ENCODE measurements at regions not wholly inside any gene's neighbourhood (a gene's known extent, or its start where the extent isn't known, plus 50 kb on each side); places are given as distances from the start of the nearest gene placed in this dataset.
"Not testable (repeated sequence)": the region's sequence is repeated elsewhere in the genome, so short reads cannot be mapped to it uniquely, and the experiment has no call there.

- DNase-seq: not testable (repeated sequence)
Measured at GRCh38 chr15:53011779-53012178, 221.6 kb upstream of the ONECUT1 start.

- no peak for DNase-seq
Measured at GRCh38 chr15:53009093-53009492, 219.0 kb upstream of the ONECUT1 start.

DNA sequence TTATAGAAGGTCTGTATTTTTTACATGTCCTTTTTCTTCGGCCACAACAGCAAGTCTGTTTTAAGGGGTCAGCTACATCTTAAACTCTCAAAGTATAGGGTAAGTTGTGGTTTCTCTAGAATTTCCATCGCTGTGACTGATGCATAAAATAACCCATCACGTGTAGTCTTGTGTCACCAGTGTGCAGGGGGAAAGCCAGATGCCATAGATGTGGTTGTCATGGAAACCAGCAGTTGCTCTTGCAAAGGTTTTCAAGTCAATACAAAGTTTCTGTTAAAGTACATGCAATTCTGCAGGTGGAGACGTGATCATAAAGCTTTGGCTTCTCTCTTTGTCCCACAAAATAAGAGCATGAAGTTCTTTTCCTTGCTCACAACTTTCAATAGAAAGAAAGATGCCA is 210.3 kb upstream of the ONECUT1 start:
- DNase-seq: no peak

DNA sequence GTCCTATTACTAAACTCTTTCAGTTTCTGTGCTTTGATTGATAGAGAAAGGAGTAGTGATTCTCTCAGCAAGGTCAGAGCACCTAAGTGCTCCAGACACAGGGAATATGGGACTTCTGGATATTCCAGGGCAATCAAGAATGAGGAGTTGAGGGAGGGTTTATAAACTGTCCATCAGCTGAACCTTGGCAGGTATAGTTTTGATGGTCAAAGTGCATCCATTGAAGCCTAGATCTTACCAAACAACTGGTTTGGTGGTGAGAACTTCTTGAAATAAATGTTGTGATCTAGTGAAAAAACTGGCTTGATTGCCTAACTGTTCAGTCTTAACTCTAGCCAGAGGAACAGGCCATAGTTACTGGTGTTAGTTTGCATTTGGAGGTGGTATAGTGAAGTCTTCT is 207.0 kb upstream of the ONECUT1 start:
- no peak for DNase-seq

DNA sequence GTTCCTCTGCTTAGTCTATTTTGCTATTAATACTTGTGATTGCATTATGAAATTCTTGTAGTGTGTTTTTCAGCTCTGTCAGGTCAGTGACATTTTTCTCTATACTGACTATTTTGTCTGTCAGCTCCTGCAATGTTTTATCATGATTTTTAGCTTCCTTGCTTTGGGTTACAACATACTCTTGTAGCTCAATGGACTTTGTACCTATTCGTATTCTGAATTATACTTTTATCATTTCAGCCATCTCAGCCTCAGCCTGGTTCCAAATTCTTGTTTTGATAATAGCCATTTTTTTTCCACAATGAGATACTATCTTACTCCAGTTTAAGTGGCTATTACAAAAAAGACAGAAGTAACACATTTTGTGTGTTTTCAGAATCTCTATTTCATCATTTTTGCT is 204.2 kb upstream of the ONECUT1 start:
- DNase-seq: no peak

- DNase-seq: no peak
Measured at GRCh38 chr15:52984507-52984906, 194.4 kb upstream of the ONECUT1 start.

DNA sequence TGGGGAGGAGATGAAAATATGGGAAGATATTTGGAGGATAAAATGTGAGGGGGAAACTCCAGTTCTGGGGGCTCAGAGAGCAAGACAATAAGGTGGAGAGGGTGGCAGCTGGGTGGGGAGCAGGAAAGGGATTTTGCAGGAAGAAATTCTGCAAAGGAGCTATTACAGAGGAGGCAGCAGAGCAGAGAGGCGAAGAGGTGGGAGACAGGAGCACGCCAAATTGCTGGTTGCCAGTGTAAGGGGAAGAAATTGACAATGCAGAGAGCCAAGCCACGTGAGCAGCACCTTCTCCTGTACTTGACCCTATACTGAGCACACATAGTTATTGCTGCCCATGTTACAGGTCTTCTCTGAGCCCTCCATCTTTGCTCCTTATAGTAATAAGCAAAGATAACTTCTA is 190.3 kb upstream of the ONECUT1 start:
- DNase-seq: no peak

- no peak for DNase-seq
Measured at GRCh38 chr15:52976516-52977075, 186.5 kb upstream of the ONECUT1 start.

DNA sequence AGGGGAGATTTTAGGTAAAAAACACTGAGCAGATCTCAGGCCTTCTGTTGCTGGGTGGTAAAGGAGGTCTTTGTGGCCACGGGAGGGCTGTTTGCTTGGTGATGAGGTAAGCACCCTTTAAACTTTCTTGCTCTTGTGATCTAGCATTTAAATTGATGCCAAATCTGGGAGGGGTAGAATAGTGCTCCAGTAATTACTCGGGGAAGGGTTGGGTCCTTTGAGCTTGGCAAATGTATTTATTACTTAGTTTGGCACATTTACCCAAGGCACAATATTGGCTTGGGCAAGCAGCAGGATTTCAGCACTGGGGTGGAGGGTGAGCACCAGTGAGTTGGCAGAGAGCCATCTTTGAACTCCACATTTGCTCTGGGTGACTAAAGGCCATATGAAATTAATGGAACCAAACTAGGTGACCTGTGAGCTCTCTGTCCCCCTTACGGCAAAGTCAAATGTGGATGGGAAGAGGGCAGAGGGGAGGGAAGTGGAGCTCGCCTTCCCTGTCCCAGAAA is 185.9 kb upstream of the ONECUT1 start:
- no peak for DNase-seq

- no peak for DNase-seq
Measured at GRCh38 chr15:52963865-52964264, 173.7 kb upstream of the ONECUT1 start.

- no peak for DNase-seq
Measured at GRCh38 chr15:52960283-52960682, 170.1 kb upstream of the ONECUT1 start.

DNA sequence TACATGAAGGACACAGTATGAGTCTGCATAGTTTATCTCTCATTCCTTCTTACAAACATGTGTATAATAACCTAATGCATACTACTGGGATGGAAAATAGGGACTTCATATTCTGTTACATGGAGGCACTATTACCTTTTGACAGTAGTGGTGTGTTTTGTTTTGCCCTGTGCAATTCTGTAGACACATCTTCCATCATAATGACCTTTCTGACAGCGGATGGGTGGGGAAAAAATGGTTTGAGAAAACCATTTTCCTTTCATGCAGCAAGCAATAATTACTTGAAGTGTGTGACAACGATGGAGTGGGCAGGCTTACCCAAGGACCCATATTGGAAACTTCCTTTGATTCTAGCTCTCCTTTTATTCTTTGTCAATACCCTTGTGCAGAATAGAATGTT is 153.6 kb upstream of the ONECUT1 start:
- DNase-seq: no peak

GRCh38 chr15:52936489-52936888 is 146.4 kb upstream of the ONECUT1 start:
- no peak for DNase-seq

- no peak for DNase-seq
Measured at GRCh38 chr15:52925130-52925529, 135.0 kb upstream of the ONECUT1 start.

DNA sequence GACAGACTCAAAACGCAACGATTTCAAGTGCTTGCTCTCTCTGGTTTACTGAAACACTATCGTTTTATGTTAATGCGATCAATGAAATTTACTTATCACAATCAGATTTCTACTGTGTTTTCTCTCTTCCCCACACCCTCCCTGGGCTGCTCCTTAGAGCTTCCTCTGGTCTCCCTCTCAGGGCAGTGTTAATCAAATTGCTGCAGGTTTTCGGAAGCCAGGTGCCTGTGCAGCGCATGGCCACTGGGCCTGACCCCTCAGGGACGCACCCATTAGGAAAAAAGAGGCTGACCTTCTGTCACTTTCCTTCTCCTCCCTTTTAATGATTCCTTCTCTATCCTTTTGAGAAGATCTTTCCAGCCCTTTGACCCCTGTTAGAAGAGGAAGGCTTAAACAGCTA is 134.5 kb upstream of the ONECUT1 start:
- DNase-seq: no peak

DNA sequence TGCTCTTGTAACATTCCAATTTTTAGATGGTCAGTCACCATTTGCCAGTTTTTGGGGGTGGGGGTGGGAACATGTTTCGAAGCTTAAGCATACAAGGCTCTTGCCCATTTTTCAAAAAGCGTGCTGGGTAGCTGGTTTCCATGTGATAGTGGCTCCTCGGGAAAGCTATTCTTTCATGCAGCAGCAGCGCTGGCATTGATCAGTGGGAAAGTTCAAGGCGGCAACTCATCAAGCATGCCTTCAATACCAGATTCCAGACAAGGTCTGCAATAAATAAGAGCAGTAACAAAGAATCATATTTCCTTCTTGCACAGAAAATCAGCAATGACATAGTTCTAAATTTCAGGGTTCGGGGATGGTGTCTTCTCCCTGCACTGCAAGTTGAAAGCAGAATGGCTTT is 133.5 kb upstream of the ONECUT1 start:
- DNase-seq: no peak

GRCh38 chr15:52922871-52923270 is 132.7 kb upstream of the ONECUT1 start:
- no peak for DNase-seq

GRCh38 chr15:52912172-52912571 is 122.0 kb upstream of the ONECUT1 start:
- DNase-seq: peak; percentile 65 to 85

DNA sequence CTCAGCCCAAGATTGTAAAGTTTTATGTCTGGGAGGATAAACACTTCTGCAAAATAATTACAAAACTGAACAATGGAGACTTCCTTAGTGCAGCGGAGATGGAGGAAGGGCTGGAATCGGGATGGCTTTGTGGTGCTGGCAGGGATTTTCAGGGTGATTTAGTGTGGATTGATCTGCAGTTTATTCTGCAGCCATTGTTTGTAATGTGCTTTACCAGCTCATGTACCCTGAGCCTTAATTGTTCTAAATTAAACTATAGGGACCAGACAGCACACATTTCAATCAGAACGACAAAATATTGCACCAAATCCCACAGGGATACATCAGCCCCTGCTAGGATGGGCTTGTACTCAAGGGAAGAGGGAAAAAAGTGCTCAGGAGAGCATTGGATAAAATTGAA is 103.2 kb upstream of the ONECUT1 start:
- DNase-seq: no peak

GRCh38 chr15:52879904-52880303 is 89.8 kb upstream of the ONECUT1 start:
- DNase-seq: no peak

DNA sequence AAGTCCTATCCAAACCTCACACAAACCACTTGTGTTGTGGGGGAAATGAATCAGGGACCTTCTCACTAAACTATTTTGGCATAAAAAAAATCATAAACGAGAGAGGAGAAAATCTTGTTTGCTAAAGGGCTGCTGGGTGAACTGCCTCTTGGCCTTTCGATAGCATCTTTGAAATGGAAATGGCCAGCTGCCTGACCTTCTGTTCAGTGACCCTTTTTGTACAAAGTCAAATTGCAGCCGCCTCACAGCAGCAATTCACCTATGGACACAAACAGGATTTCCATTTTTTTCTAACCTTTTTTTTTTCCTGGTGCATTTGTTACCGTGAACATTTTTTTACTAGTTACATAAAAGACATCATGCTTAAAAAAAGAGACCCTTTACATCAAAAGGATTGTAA is 89.0 kb upstream of the ONECUT1 start:
- DNase-seq: no peak

- DNase-seq: no peak
Measured at GRCh38 chr15:52876991-52877663, 87.0 kb upstream of the ONECUT1 start.

DNA sequence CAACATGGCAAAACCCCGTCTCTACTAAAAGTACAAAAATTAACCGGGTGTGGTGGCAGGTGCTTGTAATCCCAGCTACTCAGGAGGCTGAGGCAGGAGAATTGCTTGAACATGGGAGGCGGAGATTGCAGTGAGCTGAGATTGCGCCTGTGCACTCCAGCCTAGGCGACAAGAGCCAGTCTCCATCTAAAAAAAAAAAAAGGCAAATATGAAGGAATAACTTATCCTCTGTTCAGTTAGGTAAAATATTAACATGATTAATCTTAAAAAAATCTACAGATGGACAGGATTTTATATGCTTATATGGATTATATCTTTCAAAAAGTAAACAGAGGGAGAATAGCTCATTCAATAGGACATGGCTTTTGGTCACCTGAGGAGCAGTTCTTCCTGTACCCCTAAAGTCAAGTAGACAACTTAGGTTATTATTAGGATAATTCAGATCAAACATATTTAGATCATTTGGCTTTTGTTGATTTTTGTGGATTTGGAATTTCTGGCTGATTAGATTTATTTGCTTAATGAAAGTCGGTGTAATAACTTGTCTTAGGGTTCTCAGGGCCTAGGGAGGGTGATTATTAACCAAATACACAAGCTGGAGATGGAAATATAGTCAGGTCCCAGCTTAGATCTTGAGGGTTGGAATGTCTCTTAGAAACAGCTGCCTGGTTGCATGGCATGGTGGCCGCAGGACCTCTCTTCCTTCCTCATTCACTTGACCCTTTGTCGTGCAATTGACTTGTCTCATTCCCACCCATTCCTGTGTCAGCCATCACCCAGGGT is 82.1 kb upstream of the ONECUT1 start:
- no peak for DNase-seq

- DNase-seq: no peak
Measured at GRCh38 chr15:52870015-52870414, 79.9 kb upstream of the ONECUT1 start.

All from NCI-H526 (cell line).